Neural cell (in vitro differentiated cells): ENCODE measurements at regions not wholly inside any gene's neighbourhood (a gene's known extent, or its start where the extent isn't known, plus 50 kb on each side); places are given as distances from the start of the nearest gene placed in this dataset.

ENCODE experiments used
- H2AFZ ChIP-seq: fragments of 200-600, 300-800 bp; sonication (generic), shearing (Covaris generic); 2 replicates; pipeline ENCODE4 v1.6.0; 2014; ENCODE audit warnings: low read depth, mild to moderate bottlenecking, antibody characterized with exemption, low read length, moderate library complexity
- H3F3A ChIP-seq: fragments of 200-600 bp; shearing (Covaris generic); 2 replicates; pipeline ENCODE4 v1.6.1; 2016; ENCODE audit warnings: mild to moderate bottlenecking, moderate library complexity, mixed read lengths, antibody characterized with exemption, low read length; ENCODE audit not compliant: insufficient read depth, poor library complexity, severe bottlenecking
- H3K27ac ChIP-seq: fragments of 200-600, 300-800 bp; sonication (generic), shearing (Covaris generic); 2 replicates; pipeline ENCODE4 v1.5.1; 2014; ENCODE audit warnings: mild to moderate bottlenecking, low read length, moderate library complexity
- H3K27me3 ChIP-seq: fragments of 300-800, 200-600 bp; sonication (generic), shearing (Covaris generic); 2 replicates; pipeline ENCODE4 v1.6.0; 2014; ENCODE audit warnings: mild to moderate bottlenecking, low read depth, low read length, moderate library complexity; ENCODE audit not compliant: insufficient read depth
- H3K36me3 ChIP-seq: fragments of 300-800, 200-600 bp; sonication (generic), shearing (Covaris generic); 2 replicates; pipeline ENCODE4 v1.5.1; 2014; ENCODE audit warnings: mild to moderate bottlenecking, antibody characterized with exemption, low read length, moderate library complexity; ENCODE audit not compliant: insufficient read depth
- H3K4me2 ChIP-seq: fragments of 300-800, 200-600 bp; sonication (generic), shearing (Covaris generic); 2 replicates; pipeline ENCODE4 v1.6.0; 2014; ENCODE audit warnings: mild to moderate bottlenecking, low read length
- H3K4me3 ChIP-seq: fragments of 300-800, 200-600 bp; sonication (generic), shearing (Covaris generic); 2 replicates; pipeline ENCODE4 v1.5.1; 2014; ENCODE audit warnings: mild to moderate bottlenecking, low read length, moderate library complexity
- H3K79me2 ChIP-seq: fragments of 200-600 bp; shearing (Covaris generic); replicated peaks from 2 replicates; pipeline ENCODE4 v1.6.0; 2014; ENCODE audit warnings: mild to moderate bottlenecking, low read length, moderate library complexity; ENCODE audit not compliant: insufficient read depth
- H3K9ac ChIP-seq: fragments of 300-800, 200-600 bp; sonication (generic), shearing (Covaris generic); 2 replicates; pipeline ENCODE4 v1.6.1; 2016; ENCODE audit warnings: mild to moderate bottlenecking, low read length, mixed read lengths
- H3K9me2 ChIP-seq: fragments of 200-600 bp; shearing (Covaris generic); 2 replicates; pipeline ENCODE4 v1.6.1; 2016; ENCODE audit warnings: mild to moderate bottlenecking, low read length, mixed read lengths; ENCODE audit not compliant: insufficient read depth
- H3K9me3 ChIP-seq: fragments of 200-600, 300-800 bp; sonication (generic), shearing (Covaris generic); 2 replicates; pipeline ENCODE4 v1.6.1; 2016; ENCODE audit warnings: mild to moderate bottlenecking, mixed run types, low read length, moderate library complexity, mixed read lengths
- H4K20me1 ChIP-seq: fragments of 200-600 bp; shearing (Covaris generic); 2 replicates; pipeline ENCODE4 v1.6.1; 2016; ENCODE audit warnings: mild to moderate bottlenecking, mixed run types; ENCODE audit not compliant: insufficient read depth
- EP300 ChIP-seq: fragments of 450-650 bp; conservative IDR thresholded peaks from 2 replicates; pipeline ENCODE4 v1.6.1; 2014; ENCODE audit warnings: antibody characterized with exemption, mild to moderate bottlenecking, moderate library complexity; ENCODE audit not compliant: poor library complexity, severe bottlenecking
- EZH2 ChIP-seq: fragments of 200-600, 300-800 bp; shearing (Covaris generic), sonication (generic); IDR thresholded peaks from 2 replicates; pipeline ENCODE4 v1.6.1; 2014; ENCODE audit warnings: antibody characterized with exemption, low read length, borderline replicate concordance, mild to moderate bottlenecking; ENCODE audit not compliant: insufficient read depth, poor library complexity, severe bottlenecking
- MXI1 ChIP-seq: fragments of 450-650 bp; conservative IDR thresholded peaks from 2 replicates; pipeline ENCODE4 v1.6.1; 2014; ENCODE audit warnings: antibody characterized with exemption, mild to moderate bottlenecking; ENCODE audit not compliant: poor library complexity, severe bottlenecking
- POLR2AphosphoS5 ChIP-seq: IDR thresholded peaks from 2 replicates; pipeline ENCODE4 v1.6.1; 2012
- RAD21 ChIP-seq: fragments of 450-650 bp; conservative IDR thresholded peaks from 2 replicates; pipeline ENCODE4 v1.6.1; 2014; ENCODE audit warnings: antibody characterized with exemption, mild to moderate bottlenecking, moderate library complexity
- SMC3 ChIP-seq: fragments of 450-650 bp; conservative IDR thresholded peaks from 2 replicates; pipeline ENCODE4 v1.6.1; 2014; ENCODE audit warnings: antibody characterized with exemption, mild to moderate bottlenecking, moderate library complexity; ENCODE audit not compliant: poor library complexity
- TAF1 ChIP-seq: IDR thresholded peaks from 2 replicates; pipeline ENCODE4 v1.6.1; 2012; ENCODE audit warnings: low read depth
- TF ChIP-seq, protein P1 (sequence below): fragments of 450-650 bp; IDR thresholded peaks from 2 replicates; pipeline ENCODE4 v1.5.1; 2014; ENCODE audit warnings: antibody characterized with exemption, mild to moderate bottlenecking, moderate library complexity; ENCODE audit not compliant: poor library complexity, severe bottlenecking
- TF ChIP-seq, protein P2 (sequence below): IDR thresholded peaks from 2 replicates; pipeline ENCODE4 v1.6.1; 2012; ENCODE audit warnings: borderline replicate concordance

GRCh38 chr16:9567666-9568065 lies 476.2 kb downstream of the HAPSTR1 start:
- H3K27ac ChIP-seq: no peak overlapping the region

GRCh38 chr16:9568261-9568660 lies 476.8 kb downstream of the HAPSTR1 start:
- no peaks in the 10 kb centered on the region for H3F3A ChIP-seq
- no peak overlapping the region for H3K4me3 ChIP-seq
- H3K4me2 ChIP-seq: no peak overlapping the region
- H3K27me3 ChIP-seq: no peaks in the 10 kb centered on the region
- H3K79me2 ChIP-seq: no peaks in the 10 kb centered on the region
- no peak overlapping the region for H3K9ac ChIP-seq
- H3K9me3 ChIP-seq: no peaks in the 10 kb centered on the region
- TF ChIP-seq EZH2 (no peak), EP300 (no peak), MXI1 (no peak), RAD21 (no peak), POLR2AphosphoS5 (no peak), TAF1 (no peak)
- TF ChIP-seq, protein P1, sequence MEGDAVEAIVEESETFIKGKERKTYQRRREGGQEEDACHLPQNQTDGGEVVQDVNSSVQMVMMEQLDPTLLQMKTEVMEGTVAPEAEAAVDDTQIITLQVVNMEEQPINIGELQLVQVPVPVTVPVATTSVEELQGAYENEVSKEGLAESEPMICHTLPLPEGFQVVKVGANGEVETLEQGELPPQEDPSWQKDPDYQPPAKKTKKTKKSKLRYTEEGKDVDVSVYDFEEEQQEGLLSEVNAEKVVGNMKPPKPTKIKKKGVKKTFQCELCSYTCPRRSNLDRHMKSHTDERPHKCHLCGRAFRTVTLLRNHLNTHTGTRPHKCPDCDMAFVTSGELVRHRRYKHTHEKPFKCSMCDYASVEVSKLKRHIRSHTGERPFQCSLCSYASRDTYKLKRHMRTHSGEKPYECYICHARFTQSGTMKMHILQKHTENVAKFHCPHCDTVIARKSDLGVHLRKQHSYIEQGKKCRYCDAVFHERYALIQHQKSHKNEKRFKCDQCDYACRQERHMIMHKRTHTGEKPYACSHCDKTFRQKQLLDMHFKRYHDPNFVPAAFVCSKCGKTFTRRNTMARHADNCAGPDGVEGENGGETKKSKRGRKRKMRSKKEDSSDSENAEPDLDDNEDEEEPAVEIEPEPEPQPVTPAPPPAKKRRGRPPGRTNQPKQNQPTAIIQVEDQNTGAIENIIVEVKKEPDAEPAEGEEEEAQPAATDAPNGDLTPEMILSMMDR: no peak
- TF ChIP-seq, protein P2, sequence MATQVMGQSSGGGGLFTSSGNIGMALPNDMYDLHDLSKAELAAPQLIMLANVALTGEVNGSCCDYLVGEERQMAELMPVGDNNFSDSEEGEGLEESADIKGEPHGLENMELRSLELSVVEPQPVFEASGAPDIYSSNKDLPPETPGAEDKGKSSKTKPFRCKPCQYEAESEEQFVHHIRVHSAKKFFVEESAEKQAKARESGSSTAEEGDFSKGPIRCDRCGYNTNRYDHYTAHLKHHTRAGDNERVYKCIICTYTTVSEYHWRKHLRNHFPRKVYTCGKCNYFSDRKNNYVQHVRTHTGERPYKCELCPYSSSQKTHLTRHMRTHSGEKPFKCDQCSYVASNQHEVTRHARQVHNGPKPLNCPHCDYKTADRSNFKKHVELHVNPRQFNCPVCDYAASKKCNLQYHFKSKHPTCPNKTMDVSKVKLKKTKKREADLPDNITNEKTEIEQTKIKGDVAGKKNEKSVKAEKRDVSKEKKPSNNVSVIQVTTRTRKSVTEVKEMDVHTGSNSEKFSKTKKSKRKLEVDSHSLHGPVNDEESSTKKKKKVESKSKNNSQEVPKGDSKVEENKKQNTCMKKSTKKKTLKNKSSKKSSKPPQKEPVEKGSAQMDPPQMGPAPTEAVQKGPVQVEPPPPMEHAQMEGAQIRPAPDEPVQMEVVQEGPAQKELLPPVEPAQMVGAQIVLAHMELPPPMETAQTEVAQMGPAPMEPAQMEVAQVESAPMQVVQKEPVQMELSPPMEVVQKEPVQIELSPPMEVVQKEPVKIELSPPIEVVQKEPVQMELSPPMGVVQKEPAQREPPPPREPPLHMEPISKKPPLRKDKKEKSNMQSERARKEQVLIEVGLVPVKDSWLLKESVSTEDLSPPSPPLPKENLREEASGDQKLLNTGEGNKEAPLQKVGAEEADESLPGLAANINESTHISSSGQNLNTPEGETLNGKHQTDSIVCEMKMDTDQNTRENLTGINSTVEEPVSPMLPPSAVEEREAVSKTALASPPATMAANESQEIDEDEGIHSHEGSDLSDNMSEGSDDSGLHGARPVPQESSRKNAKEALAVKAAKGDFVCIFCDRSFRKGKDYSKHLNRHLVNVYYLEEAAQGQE: no peak
- H3K27ac ChIP-seq: no peak overlapping the region
- no peaks in the 10 kb centered on the region for H4K20me1 ChIP-seq
- no peaks in the 10 kb centered on the region for H3K36me3 ChIP-seq
- H3K9me2 ChIP-seq: no peaks in the 10 kb centered on the region
- H2AFZ ChIP-seq: no peak overlapping the region

More at GRCh38 chr16:9567666-9568065, 476.2 kb downstream of the HAPSTR1 start:
- no peaks in the 10 kb centered on the region for H3K27me3 ChIP-seq
- no peaks in the 10 kb centered on the region for H3K79me2 ChIP-seq
- no peaks in the 10 kb centered on the region for H3K9me2 ChIP-seq
- H3K9me3 ChIP-seq: no peaks in the 10 kb centered on the region
- no peak for TF ChIP-seq SMC3
- no peak overlapping the region for H3K4me3 ChIP-seq
- no peaks in the 10 kb centered on the region for H3F3A ChIP-seq
- no peak overlapping the region for H3K9ac ChIP-seq
- no peak overlapping the region for H2AFZ ChIP-seq
- no peaks in the 10 kb centered on the region for H3K36me3 ChIP-seq
- H4K20me1 ChIP-seq: no peaks in the 10 kb centered on the region
- no peak overlapping the region for H3K4me2 ChIP-seq

- Histone ChIP-seq H3K4me2 (no peak overlapping the region), H2AFZ (no peak overlapping the region), H3K27ac (no peak overlapping the region), H3K36me3 (no peaks in the 10 kb centered on the region), H3K9me2 (no peaks in the 10 kb centered on the region), H3K27me3 (no peaks in the 10 kb centered on the region), H3K9ac (no peak overlapping the region), H3K79me2 (no peaks in the 10 kb centered on the region), H3F3A (no peaks in the 10 kb centered on the region), H4K20me1 (no peaks in the 10 kb centered on the region), H3K9me3 (no peaks in the 10 kb centered on the region), H3K4me3 (no peak overlapping the region)
- TF ChIP-seq EP300 (no peak), MXI1 (no peak), TAF1 (no peak), POLR2AphosphoS5 (no peak), EZH2 (no peak), SMC3 (no peak), RAD21 (no peak)
- TF ChIP-seq, protein P1: no peak
- TF ChIP-seq, protein P2: no peak
Measured at GRCh38 chr16:9570521-9570920, 479.1 kb downstream of the HAPSTR1 start.
